ENCODE measurements at regions not wholly inside any gene's neighbourhood (a gene's known extent, or its start where the extent isn't known, plus 50 kb on each side); places are given as distances from the start of the nearest gene placed in this dataset.

DNA sequence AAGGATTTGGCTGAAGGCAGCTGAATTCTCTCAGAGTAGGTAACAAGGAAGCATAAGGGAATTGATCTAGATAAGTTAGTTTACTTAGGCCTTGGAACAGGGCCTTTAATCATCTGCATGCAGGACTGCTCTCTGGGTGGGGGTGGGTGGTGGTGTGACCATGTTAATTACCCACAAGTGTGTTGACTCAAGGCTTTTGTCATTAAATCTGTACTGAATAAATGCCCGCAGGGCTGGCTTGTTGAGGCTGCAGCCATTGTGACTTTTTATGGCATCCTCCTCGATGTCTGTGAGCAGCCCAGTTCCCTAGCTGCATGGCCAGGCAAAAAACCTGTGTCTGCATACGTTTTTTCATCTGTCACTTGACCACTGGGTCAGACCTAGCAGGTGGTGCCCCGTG, 63.5 kb upstream of the ASCC3 start:
- Histone ChIP-seq H3K9ac (ENCODE audit: insufficient read depth, low read depth, low read length) (no peak overlapping the region), H3K4me2 (ENCODE audit: low read depth, low read length) (no peak overlapping the region), H3K4me1 (ENCODE audit: insufficient read depth, low read length) (peaks cover 12% of the 10 kb centered on the region), H4K20me1 (ENCODE audit: insufficient read depth, low read length) (no peaks in the 10 kb centered on the region), H3K36me3 (replicated peaks in 1 of 2; ENCODE audit: control insufficient read depth in 1 of 2, insufficient read depth in 2 of 2, low read length in 2 of 2) (no peaks in the 10 kb centered on the region), H3K9me3 (ENCODE audit: low read length) (no peaks in the 10 kb centered on the region), H3K27me3 (ENCODE audit: control insufficient read depth in 1 of 2, insufficient read depth in 2 of 2, low read length in 2 of 2) (peaks cover 0 to 14% of the 10 kb centered on the region in 2 experiments; a peak in 2 of 5 replicates), H3K4me3 (replicated peaks in 1 of 3; ENCODE audit: insufficient read depth in 1 of 3, low read depth in 2 of 3, low read length in 3 of 3) (no peak overlapping the region), H3K79me2 (ENCODE audit: insufficient read depth, low read length) (no peaks in the 10 kb centered on the region), H3K27ac (ENCODE audit: extremely low read length, insufficient read depth, low read length) (no peak overlapping the region), H2AFZ (ENCODE audit: low read length) (no peak overlapping the region)
- TF ChIP-seq ZNF549 (CRISPR knock-in tag; IDR thresholded peaks at IDR 0.05) (no peak), ZSCAN21 (CRISPR knock-in tag; IDR thresholded peaks at IDR 0.05; ENCODE audit: borderline replicate concordance) (no peak), U2AF1 (optimal IDR thresholded peaks at IDR 0.05; ENCODE audit: low read depth, low read length) (no peak), ZNF143 (CRISPR knock-in tag; IDR thresholded peaks at IDR 0.05) (no peak), ETV5 (CRISPR knock-in tag; IDR thresholded peaks at IDR 0.05; ENCODE audit: borderline replicate concordance) (no peak)
- TF ChIP-seq, protein P1, sequence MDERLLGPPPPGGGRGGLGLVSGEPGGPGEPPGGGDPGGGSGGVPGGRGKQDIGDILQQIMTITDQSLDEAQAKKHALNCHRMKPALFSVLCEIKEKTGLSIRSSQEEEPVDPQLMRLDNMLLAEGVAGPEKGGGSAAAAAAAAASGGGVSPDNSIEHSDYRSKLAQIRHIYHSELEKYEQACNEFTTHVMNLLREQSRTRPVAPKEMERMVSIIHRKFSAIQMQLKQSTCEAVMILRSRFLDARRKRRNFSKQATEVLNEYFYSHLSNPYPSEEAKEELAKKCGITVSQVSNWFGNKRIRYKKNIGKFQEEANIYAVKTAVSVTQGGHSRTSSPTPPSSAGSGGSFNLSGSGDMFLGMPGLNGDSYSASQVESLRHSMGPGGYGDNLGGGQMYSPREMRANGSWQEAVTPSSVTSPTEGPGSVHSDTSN (CRISPR knock-in tag; IDR thresholded peaks at IDR 0.05): no peak
- in situ Hi-C loops (cut with HindIII; ENCODE audit: extremely low pct_ligation_motif_present, low pct_unique_long_range_greater_than_20kb): no loop called here
- WGBS (ENCODE audit: low lambda C conversion rate): 17% methylated on average over 4 of the region's 4 CpGs
- BruUV-seq (replicated peaks): no TSS peak
- FAIRE-seq (no peak), DNase-seq (ENCODE audit: low spot score) (no peak), ATAC-seq (no peak)
- intact Hi-C loops (cut with micrococcal nuclease; ENCODE audit: unreplicated experiment): no loop called here
- CTCF ChIA-PET (ENCODE audit: low intra/inter-chr PET ratio, low total read pairs): no interaction called here
- POLR2A ChIA-PET: no interaction called here

DNA sequence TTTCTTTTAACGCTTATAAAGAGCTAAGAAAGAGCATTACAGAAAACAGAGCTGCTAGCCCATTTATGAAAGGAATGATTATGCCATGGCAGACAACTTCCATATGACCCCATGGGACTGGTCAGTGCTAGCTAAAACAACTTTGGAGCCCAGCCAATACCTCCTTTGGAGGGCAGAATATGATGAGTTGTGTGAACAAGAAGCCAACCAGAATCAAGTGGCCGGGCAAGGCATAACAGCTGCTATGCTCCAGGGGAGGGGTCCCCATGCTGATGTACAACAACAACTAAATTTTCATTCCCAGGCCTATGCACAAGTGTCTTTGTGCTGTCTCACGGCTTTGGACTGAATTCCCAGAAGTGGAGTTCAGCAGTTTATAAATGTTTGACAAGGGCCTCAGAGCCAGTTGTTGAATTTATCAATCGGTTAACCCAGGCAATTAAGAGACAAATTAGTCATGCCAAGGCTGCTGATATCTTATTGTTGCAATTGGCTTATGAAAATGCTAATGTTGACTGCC, 65.0 kb upstream of the ASCC3 start:
- intact Hi-C loops (cut with micrococcal nuclease; ENCODE audit: unreplicated experiment): no loop called here
- no peak for FAIRE-seq
- peaks cover 12% of the 10 kb centered on the region for H3K4me1 ChIP-seq (ENCODE audit: insufficient read depth, low read length)
- no peaks in the 10 kb centered on the region for H3K79me2 ChIP-seq (ENCODE audit: insufficient read depth, low read length)
- WGBS (ENCODE audit: low lambda C conversion rate): 38% methylated on average over 4 of the region's 4 CpGs
- H4K20me1 ChIP-seq (ENCODE audit: insufficient read depth, low read length): no peaks in the 10 kb centered on the region
- in situ Hi-C loops (cut with HindIII; ENCODE audit: extremely low pct_ligation_motif_present, low pct_unique_long_range_greater_than_20kb): no loop called here
- no peak overlapping the region for H3K27ac ChIP-seq (ENCODE audit: extremely low read length, insufficient read depth, low read length)
- H3K36me3 ChIP-seq (replicated peaks in 1 of 2; ENCODE audit: control insufficient read depth in 1 of 2, insufficient read depth in 2 of 2, low read length in 2 of 2): no peaks in the 10 kb centered on the region
- no TSS peak for BruUV-seq (replicated peaks)
- peaks cover 0 to 14% of the 10 kb centered on the region in 2 experiments; a peak in 2 of 5 replicates for H3K27me3 ChIP-seq (ENCODE audit: control insufficient read depth in 1 of 2, insufficient read depth in 2 of 2, low read length in 2 of 2)
- no peak overlapping the region for H3K9ac ChIP-seq (ENCODE audit: insufficient read depth, low read depth, low read length)
- ChIA-PET CTCF (ENCODE audit: low intra/inter-chr PET ratio, low total read pairs) (no interaction called here), POLR2A (no interaction called here)
- H3K4me3 ChIP-seq (replicated peaks in 1 of 3; ENCODE audit: insufficient read depth in 1 of 3, low read depth in 2 of 3, low read length in 3 of 3): no peak overlapping the region
- ATAC-seq: no peak
- no peaks in the 10 kb centered on the region for H3K9me3 ChIP-seq (ENCODE audit: low read length)
- DNase-seq (ENCODE audit: low spot score): no peak
- no peak overlapping the region for H2AFZ ChIP-seq (ENCODE audit: low read length)
- H3K4me2 ChIP-seq (ENCODE audit: low read depth, low read length): no peak overlapping the region
- TF ChIP-seq, protein P2, sequence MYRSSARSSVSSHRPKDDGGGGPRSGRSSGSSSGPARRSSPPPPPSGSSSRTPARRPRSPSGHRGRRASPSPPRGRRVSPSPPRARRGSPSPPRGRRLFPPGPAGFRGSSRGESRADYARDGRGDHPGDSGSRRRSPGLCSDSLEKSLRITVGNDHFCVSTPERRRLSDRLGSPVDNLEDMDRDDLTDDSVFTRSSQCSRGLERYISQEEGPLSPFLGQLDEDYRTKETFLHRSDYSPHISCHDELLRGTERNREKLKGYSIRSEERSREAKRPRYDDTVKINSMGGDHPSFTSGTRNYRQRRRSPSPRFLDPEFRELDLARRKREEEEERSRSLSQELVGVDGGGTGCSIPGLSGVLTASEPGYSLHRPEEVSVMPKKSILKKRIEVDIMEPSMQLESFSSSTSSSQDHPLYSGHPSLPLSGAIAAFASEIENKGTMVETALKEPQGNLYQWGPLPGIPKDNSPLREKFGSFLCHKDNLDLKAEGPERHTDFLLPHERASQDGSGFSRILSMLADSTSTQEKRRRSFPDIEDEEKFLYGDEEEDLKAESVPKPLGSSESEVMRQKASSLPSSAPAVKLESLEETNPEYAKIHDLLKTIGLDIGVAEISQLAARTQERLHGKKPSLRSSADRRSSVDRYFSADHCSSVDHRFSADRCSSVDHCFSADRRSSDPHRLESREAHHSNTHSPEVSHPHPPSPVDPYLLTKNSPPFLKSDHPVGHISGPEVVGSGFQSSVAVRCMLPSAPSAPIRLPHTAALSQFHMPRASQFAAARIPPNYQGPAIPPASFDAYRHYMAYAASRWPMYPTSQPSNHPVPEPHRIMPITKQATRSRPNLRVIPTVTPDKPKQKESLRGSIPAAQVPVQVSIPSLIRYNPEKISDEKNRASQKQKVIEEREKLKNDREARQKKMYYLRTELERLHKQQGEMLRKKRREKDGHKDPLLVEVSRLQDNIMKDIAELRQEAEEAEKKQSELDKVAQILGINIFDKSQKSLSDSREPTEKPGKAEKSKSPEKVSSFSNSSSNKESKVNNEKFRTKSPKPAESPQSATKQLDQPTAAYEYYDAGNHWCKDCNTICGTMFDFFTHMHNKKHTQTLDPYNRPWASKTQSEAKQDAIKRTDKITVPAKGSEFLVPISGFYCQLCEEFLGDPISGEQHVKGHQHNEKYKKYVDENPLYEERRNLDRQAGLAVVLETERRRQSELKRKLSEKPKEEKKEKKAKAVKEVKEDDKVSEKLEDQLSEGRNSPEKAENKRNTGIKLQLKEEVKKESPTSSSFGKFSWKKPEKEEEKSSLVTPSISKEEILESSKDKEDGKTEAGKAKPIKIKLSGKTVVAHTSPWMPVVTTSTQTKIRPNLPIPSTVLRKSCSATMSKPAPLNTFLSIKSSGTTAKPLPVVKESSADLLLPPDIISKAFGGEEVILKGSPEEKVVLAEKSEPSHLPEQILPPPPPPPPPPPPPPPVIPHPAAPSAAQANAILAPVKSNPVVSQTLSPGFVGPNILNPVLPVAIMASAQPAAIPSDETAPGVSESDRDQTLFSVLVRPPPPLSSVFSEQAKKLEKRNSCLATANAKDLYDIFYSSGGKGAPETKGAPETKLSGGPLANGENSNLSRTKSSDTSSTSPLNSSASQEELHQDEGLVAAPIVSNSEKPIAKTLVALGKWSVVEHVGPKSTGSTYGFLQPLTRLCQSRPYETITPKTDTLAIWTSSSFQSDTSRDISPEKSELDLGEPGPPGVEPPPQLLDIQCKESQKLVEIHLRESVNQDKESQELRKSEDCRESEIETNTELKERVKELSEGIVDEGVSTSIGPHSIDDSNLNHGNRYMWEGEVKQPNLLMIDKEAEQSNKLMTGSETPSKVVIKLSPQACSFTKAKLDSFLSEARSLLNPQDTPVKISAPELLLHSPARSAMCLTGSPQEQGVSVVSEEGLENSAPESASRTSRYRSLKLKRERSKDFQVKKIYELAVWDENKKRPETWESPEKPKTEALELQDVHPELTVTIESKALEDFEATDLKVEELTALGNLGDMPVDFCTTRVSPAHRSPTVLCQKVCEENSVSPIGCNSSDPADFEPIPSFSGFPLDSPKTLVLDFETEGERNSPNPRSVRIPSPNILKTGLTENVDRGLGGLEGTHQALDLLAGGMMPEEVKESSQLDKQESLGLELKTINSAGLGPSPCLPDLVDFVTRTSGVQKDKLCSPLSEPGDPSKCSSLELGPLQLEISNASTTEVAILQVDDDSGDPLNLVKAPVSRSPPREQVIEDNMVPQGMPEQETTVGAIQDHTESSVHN (CRISPR knock-in tag; IDR thresholded peaks at IDR 0.05): no peak
- TF ChIP-seq FIP1L1 (IDR thresholded peaks at IDR 0.05; ENCODE audit: borderline replicate concordance, insufficient read depth, low read depth, low read length): no peak
- TF ChIP-seq ZNF766 (CRISPR knock-in tag; IDR thresholded peaks at IDR 0.05; ENCODE audit: borderline replicate concordance): no peak
- no peak for TF ChIP-seq AGO1 (IDR thresholded peaks at IDR 0.05; ENCODE audit: low read depth, low read length, poor library complexity, severe bottlenecking)
